Mucosa of stomach (tissue), 1 donor: ENCODE measurements at regions not wholly inside any gene's neighbourhood (a gene's known extent, or its start where the extent isn't known, plus 50 kb on each side); places are given as distances from the start of the nearest gene placed in this dataset.

Experiments used
- H3K27me3 ChIP-seq: one replicate; pipeline ENCODE4 v1.7.0; 2013; ENCODE audit warnings: mild to moderate bottlenecking, low read length; ENCODE audit not compliant: control insufficient read depth, insufficient read depth
- H3K36me3 ChIP-seq: one replicate; pipeline ENCODE4 v1.7.0; 2013; ENCODE audit warnings: low read length; ENCODE audit not compliant: control insufficient read depth, insufficient read depth
- H3K4me1 ChIP-seq: one replicate; pipeline ENCODE4 v1.7.0; 2013; ENCODE audit warnings: mild to moderate bottlenecking, low read length; ENCODE audit not compliant: control insufficient read depth, insufficient read depth
- H3K4me3 ChIP-seq: one replicate; pipeline ENCODE4 v1.7.0; 2013; ENCODE audit warnings: low read length
- H3K9ac ChIP-seq: one replicate; pipeline ENCODE4 v1.7.0; 2013; ENCODE audit warnings: mild to moderate bottlenecking, low read length, moderate library complexity
- H3K9me3 ChIP-seq: one replicate; pipeline ENCODE4 v1.7.0; 2013; ENCODE audit warnings: mild to moderate bottlenecking, low read length, moderate library complexity; ENCODE audit not compliant: control insufficient read depth
- donor health status: Pancreatic carcinoma.

- no peaks in the 10 kb centered on the region for H3K36me3 ChIP-seq
- H3K27me3 ChIP-seq = no peaks in the 10 kb centered on the region
- H3K9ac ChIP-seq = no peak overlapping the region
- no peak overlapping the region for H3K4me3 ChIP-seq
- no peaks in the 10 kb centered on the region for H3K9me3 ChIP-seq
- H3K4me1 ChIP-seq = no peaks in the 10 kb centered on the region
These were observed 255.9 kb downstream of the GALR1 start for GRCh38 chr18:77505499-77505898.

- no peaks in the 10 kb centered on the region for H3K36me3 ChIP-seq
- H3K4me3 ChIP-seq = no peak overlapping the region
- no peak overlapping the region for H3K9ac ChIP-seq
- H3K4me1 ChIP-seq = no peaks in the 10 kb centered on the region
- H3K27me3 ChIP-seq = no peaks in the 10 kb centered on the region
- H3K9me3 ChIP-seq = no peaks in the 10 kb centered on the region
These were observed 262.5 kb downstream of the GALR1 start for GRCh38 chr18:77512152-77512551.

- Histone ChIP-seq H3K9me3 (no peaks in the 10 kb centered on the region), H3K27me3 (no peaks in the 10 kb centered on the region), H3K36me3 (no peaks in the 10 kb centered on the region), H3K9ac (no peak overlapping the region), H3K4me1 (no peaks in the 10 kb centered on the region), H3K4me3 (no peak overlapping the region)
These were observed 268.3 kb downstream of the GALR1 start for GRCh38 chr18:77517901-77518300.

GRCh38 chr18:77520767-77521166 lies 271.1 kb downstream of the GALR1 start:
- Histone ChIP-seq H3K27me3 (no peaks in the 10 kb centered on the region), H3K9ac (no peak overlapping the region), H3K9me3 (no peaks in the 10 kb centered on the region), H3K36me3 (no peaks in the 10 kb centered on the region), H3K4me1 (no peaks in the 10 kb centered on the region), H3K4me3 (no peak overlapping the region)

- Histone ChIP-seq H3K4me1 (no peaks in the 10 kb centered on the region), H3K36me3 (no peaks in the 10 kb centered on the region), H3K4me3 (no peak overlapping the region), H3K9ac (no peak overlapping the region), H3K27me3 (no peaks in the 10 kb centered on the region), H3K9me3 (no peaks in the 10 kb centered on the region)
These were observed 272.5 kb downstream of the GALR1 start for GRCh38 chr18:77522051-77522675.

- Histone ChIP-seq H3K36me3 (no peaks in the 10 kb centered on the region), H3K4me1 (no peaks in the 10 kb centered on the region), H3K27me3 (no peaks in the 10 kb centered on the region)
These were observed 275.3 kb downstream of the GALR1 start for GRCh38 chr18:77524909-77525308.

GRCh38 chr18:77526962-77527361 lies 277.3 kb downstream of the GALR1 start:
- no peaks in the 10 kb centered on the region for H3K4me1 ChIP-seq

More at GRCh38 chr18:77524909-77525308, 275.3 kb downstream of the GALR1 start:
- Histone ChIP-seq H3K9me3 (no peaks in the 10 kb centered on the region), H3K9ac (no peak overlapping the region), H3K4me3 (no peak overlapping the region)

GRCh38 chr18:77528872-77529271 lies 279.2 kb downstream of the GALR1 start:
- no peaks in the 10 kb centered on the region for H3K9me3 ChIP-seq
- no peak overlapping the region for H3K4me3 ChIP-seq
- H3K9ac ChIP-seq = no peak overlapping the region
- H3K36me3 ChIP-seq = no peaks in the 10 kb centered on the region
- H3K4me1 ChIP-seq = no peaks in the 10 kb centered on the region
- no peaks in the 10 kb centered on the region for H3K27me3 ChIP-seq

More at GRCh38 chr18:77526962-77527361, 277.3 kb downstream of the GALR1 start:
- H3K9ac ChIP-seq = no peak overlapping the region
- no peaks in the 10 kb centered on the region for H3K9me3 ChIP-seq
- H3K27me3 ChIP-seq = no peaks in the 10 kb centered on the region
- H3K4me3 ChIP-seq = no peak overlapping the region
- H3K36me3 ChIP-seq = no peaks in the 10 kb centered on the region

- Histone ChIP-seq H3K36me3 (no peaks in the 10 kb centered on the region), H3K27me3 (no peaks in the 10 kb centered on the region), H3K4me1 (no peaks in the 10 kb centered on the region), H3K9ac (no peak overlapping the region), H3K4me3 (no peak overlapping the region), H3K9me3 (no peaks in the 10 kb centered on the region)
These were observed 280.0 kb downstream of the GALR1 start for GRCh38 chr18:77529492-77530176.

GRCh38 chr18:77530732-77531131 lies 281.1 kb downstream of the GALR1 start:
- Histone ChIP-seq H3K4me3 (no peak overlapping the region), H3K9ac (no peak overlapping the region), H3K36me3 (no peaks in the 10 kb centered on the region), H3K9me3 (no peaks in the 10 kb centered on the region), H3K27me3 (no peaks in the 10 kb centered on the region), H3K4me1 (no peaks in the 10 kb centered on the region)

- Histone ChIP-seq H3K4me3 (no peak overlapping the region), H3K27me3 (no peaks in the 10 kb centered on the region), H3K9ac (no peak overlapping the region), H3K36me3 (no peaks in the 10 kb centered on the region), H3K4me1 (no peaks in the 10 kb centered on the region), H3K9me3 (no peaks in the 10 kb centered on the region)
These were observed 290.2 kb downstream of the GALR1 start for GRCh38 chr18:77539860-77540259.

- Histone ChIP-seq H3K4me3 (no peak overlapping the region), H3K9me3 (no peaks in the 10 kb centered on the region), H3K9ac (no peak overlapping the region), H3K36me3 (no peaks in the 10 kb centered on the region), H3K4me1 (no peaks in the 10 kb centered on the region), H3K27me3 (no peaks in the 10 kb centered on the region)
These were observed 295.1 kb downstream of the GALR1 start for GRCh38 chr18:77544792-77545191.
